HG03039 (cell line): ENCODE measurements at regions not wholly inside any gene's neighbourhood (a gene's known extent, or its start where the extent isn't known, plus 50 kb on each side); places are given as distances from the start of the nearest gene placed in this dataset.

Source experiments
- ATAC-seq: cut with Tn5 transposase; IDR thresholded peaks from one replicate; pipeline ENCODE4 v1.9.1; 2021; ENCODE audit warnings: mild to moderate bottlenecking, moderate library complexity; ENCODE audit not compliant: unreplicated experiment

DNA sequence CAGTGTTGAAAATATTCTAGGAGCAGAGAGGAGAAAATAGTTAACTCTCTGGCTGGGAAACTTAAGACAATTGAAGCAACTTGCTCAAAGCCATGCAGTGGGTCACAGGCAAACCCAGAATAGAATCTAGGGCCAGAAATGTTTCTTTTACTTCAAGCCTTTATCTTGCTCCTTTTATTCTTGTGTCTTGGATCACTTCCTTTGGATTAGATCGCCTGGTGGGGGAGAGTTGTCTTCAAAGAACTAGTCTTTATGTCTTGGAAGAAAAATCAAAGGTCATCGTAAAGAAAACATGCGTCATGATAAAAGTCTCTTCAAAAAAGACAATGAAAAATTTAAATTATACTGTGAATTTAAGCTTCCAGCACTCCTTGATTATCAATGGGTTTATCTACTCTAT, 493.6 kb upstream of the USP24 start:
- ATAC-seq, result no peak

DNA sequence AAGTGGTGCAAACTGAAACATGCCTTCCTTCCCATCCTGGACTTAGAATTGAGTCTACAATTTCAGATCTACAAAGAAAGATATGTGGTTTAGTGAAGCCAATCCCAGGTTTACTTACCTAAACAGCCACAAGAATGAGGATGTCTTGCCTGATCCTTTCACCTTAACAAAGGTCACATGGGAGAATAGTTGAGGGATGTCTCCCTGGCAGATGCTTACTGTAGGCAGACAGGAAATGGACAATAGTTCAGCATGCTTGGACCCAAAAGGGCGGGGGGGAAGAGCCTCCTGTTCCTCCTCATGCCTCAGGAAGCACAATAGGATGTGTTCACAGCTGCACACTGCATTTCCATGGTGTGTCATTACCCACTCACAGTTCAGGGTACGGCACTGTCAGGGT, 492.7 kb upstream of the USP24 start:
- ATAC-seq, result no peak

DNA sequence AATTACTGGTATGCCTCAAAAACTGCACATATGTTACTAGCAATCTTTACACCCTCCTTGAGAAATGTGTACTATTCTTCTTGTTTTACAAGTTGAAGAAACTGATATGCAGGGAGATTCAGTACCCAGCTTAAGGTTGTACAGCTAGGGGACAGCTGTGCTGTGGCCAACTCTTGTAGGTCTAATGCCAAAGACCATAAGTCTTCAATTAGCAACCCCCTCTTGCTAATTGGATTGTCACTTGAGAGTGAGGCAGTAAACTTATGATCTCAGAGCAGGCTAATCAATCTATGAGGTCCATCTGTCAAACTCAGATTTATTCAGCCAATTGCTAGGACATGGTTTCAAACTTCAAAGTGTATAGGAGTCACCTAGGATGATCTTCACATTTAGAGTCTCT, 492.0 kb upstream of the USP24 start:
- ATAC-seq, result no peak

- no peak for ATAC-seq
These were observed 491.2 kb upstream of the USP24 start for GRCh38 chr1:55706397-55706796.

- no peak for ATAC-seq
These were observed 488.7 kb upstream of the USP24 start for GRCh38 chr1:55703726-55704363.

GRCh38 chr1:55702064-55702463, 486.9 kb upstream of the USP24 start:
- ATAC-seq, result no peak

GRCh38 chr1:55700359-55701130, 485.4 kb upstream of the USP24 start:
- ATAC-seq, result no peak

GRCh38 chr1:55699228-55699627, 484.1 kb upstream of the USP24 start:
- no peak for ATAC-seq

DNA sequence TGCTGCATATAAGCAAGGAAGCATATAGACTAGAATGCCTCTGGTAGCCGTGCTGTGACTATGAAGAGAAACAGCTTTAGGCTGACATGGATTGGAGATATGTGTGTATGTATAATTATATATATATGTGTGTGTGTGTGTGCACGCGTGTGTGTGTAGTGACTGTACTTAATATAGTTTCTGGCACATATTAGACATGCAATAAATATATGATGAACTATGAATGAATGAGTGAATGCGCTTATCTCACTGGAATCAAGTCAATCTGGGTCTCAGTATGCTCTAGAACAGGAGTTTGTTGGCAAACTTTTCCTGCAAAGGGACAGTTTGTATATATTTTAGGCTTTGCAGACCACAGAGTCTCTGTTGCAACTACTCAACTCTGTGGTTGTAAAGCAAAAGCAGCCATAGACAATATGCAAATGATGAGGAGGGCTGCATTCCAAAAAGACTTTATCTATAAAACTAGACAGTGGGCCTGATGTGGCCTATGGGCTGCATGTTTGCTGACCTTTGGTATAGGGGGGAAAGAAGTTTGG, 482.9 kb upstream of the USP24 start:
- no peak for ATAC-seq

DNA sequence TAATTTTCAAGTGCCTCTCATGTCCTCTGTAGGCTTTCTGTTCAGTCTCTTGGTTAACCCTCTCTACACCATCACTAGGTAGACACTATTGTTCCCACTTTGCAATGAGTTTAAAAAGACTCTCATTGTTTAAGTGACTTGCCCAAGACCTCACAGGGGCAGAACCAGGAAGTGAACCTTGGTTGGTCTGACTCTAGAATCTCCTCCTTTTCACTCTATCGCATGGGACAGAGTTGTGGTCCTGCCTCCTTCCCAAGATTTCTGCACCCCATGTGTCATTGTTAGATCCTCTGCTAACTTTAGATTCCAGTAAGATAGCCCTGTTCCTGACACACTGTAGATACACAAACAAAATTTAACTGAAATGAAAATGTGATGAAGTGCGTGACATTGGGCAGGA, 481.7 kb upstream of the USP24 start:
- ATAC-seq, result no peak

- no peak for ATAC-seq
These were observed 481.1 kb upstream of the USP24 start for GRCh38 chr1:55696181-55696754.

- ATAC-seq, result no peak
These were observed 480.4 kb upstream of the USP24 start for GRCh38 chr1:55695552-55695951.

GRCh38 chr1:55695151-55695550, 480.0 kb upstream of the USP24 start:
- ATAC-seq, result no peak

DNA sequence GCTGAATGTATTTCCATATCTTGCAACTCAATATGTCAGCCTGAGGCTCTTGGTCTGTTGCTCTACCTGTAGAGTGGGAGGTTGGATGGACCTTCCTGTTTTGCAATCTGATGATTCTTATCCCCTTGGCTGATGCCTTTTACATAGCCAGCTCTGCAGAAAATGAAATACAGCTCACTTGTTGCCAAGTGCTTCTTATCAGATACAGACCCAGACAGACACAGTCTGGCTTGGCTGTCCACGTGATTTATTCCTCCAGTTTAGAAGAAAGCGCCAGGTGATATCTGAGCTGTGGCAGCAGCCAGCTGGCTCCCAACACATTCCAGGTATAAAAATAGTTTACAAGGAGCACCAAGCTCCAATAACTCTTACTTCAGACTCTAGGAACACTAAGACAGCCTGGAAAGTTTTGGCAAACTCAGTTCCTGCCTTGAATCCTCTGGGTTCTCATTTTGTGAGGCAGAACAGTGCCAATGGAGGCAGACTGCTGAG, 479.2 kb upstream of the USP24 start:
- no peak for ATAC-seq

DNA sequence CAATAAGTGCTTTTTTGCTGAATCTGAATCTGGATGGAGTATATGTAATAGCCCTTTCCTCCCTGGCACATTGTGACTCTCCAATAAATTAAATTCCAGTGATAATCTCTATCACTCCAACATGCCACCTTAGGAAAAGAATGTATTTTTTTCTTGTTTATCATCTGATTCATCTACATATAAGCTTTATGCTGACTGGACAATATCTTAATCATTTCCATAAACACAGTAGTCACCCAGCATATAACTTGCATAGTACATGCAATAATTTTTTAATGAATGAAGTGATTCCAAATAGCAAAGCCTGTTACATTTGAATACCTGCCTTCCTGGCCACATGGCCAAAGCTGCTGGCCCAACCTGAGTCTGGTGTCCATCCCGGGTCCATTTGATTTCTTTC, 477.6 kb upstream of the USP24 start:
- no peak for ATAC-seq

- no peak for ATAC-seq
These were observed 475.2 kb upstream of the USP24 start for GRCh38 chr1:55690366-55690765.

DNA sequence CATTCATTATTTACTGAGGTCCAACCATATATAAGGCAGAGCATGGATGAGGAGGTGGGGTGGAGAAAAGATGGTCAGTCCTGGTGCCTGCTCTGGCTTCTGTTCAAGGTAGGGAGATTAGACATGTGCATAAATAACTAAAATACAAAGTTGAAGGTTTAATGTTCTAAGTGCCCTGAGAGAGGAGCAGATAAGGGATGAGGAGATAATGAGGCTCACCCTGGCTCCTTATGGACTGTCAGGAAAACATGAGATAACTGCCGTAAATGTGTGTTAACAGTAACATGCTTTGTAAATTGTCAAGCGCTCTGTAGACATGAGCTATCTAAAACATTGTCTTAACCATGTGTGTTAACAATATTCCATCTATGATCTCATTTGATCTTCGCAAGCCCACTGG, 474.6 kb upstream of the USP24 start:
- no peak for ATAC-seq

GRCh38 chr1:55685560-55685959, 470.4 kb upstream of the USP24 start:
- no peak for ATAC-seq

DNA sequence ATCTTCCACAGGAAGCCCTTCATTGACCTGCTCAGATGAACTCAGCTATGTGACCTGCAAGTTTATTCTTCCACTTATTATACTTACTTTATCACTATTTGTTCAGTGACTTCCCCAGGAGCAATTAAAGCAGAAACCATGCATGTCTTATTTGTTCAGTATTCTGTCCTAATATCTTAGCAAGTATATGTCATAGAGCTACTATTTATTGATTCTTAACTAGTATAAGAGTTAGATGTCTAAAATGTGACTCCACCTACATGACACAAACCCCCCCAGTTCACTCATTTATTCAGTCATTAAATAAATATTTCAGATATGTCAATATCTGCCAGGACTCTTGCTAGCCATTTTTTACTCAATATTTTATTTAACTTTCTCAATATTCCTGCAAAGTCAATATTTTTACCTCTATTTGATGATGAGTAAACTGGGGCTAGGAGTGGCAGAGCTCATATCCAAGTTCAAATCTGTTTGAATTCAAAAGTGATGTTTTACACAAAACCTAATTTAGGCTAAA, 469.0 kb upstream of the USP24 start:
- no peak for ATAC-seq

- no peak for ATAC-seq
These were observed 467.0 kb upstream of the USP24 start for GRCh38 chr1:55682198-55682597.

DNA sequence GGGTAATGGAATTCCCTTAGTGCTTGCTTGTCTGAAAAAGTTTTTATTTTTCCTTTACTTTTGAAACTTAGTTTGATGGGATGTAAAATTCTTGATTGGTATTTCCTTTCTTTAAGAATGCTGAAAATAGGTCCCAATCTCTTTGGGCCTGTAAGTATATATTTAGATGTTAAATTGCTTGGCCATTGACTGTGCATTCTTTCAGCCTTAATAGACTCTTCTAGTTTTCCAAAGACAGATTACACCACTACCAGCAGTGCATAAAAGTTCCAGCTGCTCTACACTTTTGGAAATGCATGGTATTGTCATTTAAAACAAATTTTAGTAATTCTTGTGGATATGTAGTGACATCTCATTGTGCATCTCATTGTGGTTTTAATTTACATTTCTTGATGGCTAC, 464.8 kb upstream of the USP24 start:
- ATAC-seq, result no peak

DNA sequence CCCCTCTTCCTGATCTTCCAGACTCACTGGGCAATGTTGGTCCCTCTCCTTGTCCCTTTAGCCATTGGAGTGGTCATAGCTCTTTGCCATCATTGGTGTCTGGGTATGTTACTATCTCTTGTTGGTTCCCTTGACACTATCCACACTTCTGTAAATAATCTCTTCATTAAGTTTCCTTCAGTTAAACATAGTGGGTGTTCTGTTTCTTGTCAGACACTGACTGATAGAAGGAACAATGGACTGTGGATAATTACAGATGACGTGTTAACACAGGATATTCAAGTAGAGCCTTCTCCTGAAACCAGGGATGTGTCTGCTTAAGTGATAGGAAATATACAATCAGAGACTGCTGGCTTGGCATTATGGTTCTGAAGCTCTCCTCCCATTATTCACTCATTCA, 458.3 kb upstream of the USP24 start:
- ATAC-seq, result no peak
